ENCODE measurements at regions not wholly inside any gene's neighbourhood (a gene's known extent, or its start where the extent isn't known, plus 50 kb on each side); places are given as distances from the start of the nearest gene placed in this dataset.

GRCh38 chr10:4685491-4685890 is 140.5 kb upstream of the AKR1E2 start:
- POLR2A ChIA-PET, result no interaction called here
- no peak for FAIRE-seq

More at GRCh38 chr10:4685491-4685890, 140.5 kb upstream of the AKR1E2 start:
- Histone ChIP-seq H3K36me3 (ENCODE audit: control insufficient read depth in 2 of 2, extremely low read depth in 1 of 2, insufficient read depth in 2 of 2, low read length in 2 of 2) (no peaks in the 10 kb centered on the region), H3K4me2 (ENCODE audit: insufficient read depth, low read length) (no peak overlapping the region), H3K79me2 (ENCODE audit: control insufficient read depth, insufficient read depth, low read length) (no peaks in the 10 kb centered on the region), H2AFZ (ENCODE audit: low read depth, low read length) (no peak overlapping the region), H3K9me1 (replicated peaks; ENCODE audit: control insufficient read depth, extremely low read depth, insufficient read depth, low read length) (no peaks in the 10 kb centered on the region), H3K27ac (ENCODE audit: insufficient read depth, low read depth, low read length) (no peak overlapping the region), H4K20me1 (replicated peaks; ENCODE audit: control insufficient read depth, extremely low read depth, insufficient read depth, low read length) (no peaks in the 10 kb centered on the region), H3K4me3 (replicated peaks in 1 of 3; ENCODE audit: insufficient read depth in 1 of 3, low read depth in 1 of 3, low read length in 3 of 3) (no peak overlapping the region), H3K27me3 (ENCODE audit: control insufficient read depth in 2 of 2, insufficient read depth in 2 of 2, low read length in 2 of 2) (no peaks in the 10 kb centered on the region), H3K4me1 (ENCODE audit: control insufficient read depth, extremely low read depth, insufficient read depth, low read length) (no peaks in the 10 kb centered on the region), H3K9me3 (replicated peaks; ENCODE audit: control insufficient read depth, insufficient read depth, low read length) (no peaks in the 10 kb centered on the region), H3K9ac (replicated peaks; ENCODE audit: extremely low read depth, insufficient read depth, low read length) (no peak overlapping the region)
- no peak for TF ChIP-seq POLR2A (IDR thresholded peaks at IDR 0.05; ENCODE audit: low read depth, low read length)
- TF ChIP-seq POLR2AphosphoS5 (IDR thresholded peaks at IDR 0.05; ENCODE audit: insufficient read depth, low read depth, low read length), result no peak
- no peak for TF ChIP-seq JUN (IDR thresholded peaks at IDR 0.05; ENCODE audit: borderline replicate concordance, insufficient read depth, insufficient read length, low read depth)
- TF ChIP-seq EZH2 (IDR thresholded peaks at IDR 0.05; ENCODE audit: borderline replicate concordance, low read depth, low read length, severe bottlenecking), result no peak
- no peak for TF ChIP-seq MYC (IDR thresholded peaks at IDR 0.05; ENCODE audit: low read depth, low read length)
- no peak for TF ChIP-seq GATA2 (IDR thresholded peaks at IDR 0.05; ENCODE audit: insufficient read depth, insufficient read length, low read depth, low read length)
- no peak for TF ChIP-seq MAX (IDR thresholded peaks at IDR 0.05; ENCODE audit: insufficient read depth, insufficient read length)
- no peak for TF ChIP-seq CTCF (IDR thresholded peaks at IDR 0.05; ENCODE audit: extremely low read depth in 1 of 2, insufficient read depth in 1 of 2, low read depth in 1 of 2, low read length in 2 of 2)
- TF ChIP-seq FOS (IDR thresholded peaks at IDR 0.05; ENCODE audit: borderline replicate concordance, insufficient read depth, low read length), result no peak
- intact Hi-C loops (cut with micrococcal nuclease), result no loop called here
- CTCF ChIA-PET, result no interaction called here
- no peak for DNase-seq (ENCODE audit: low read depth, low spot score)
- dilution Hi-C loops (cut with MboI; ENCODE audit: extremely low pct_ligation_motif_present, low sequenced_read_pairs), result no loop called here
- no TSS peak for BruUV-seq (replicated peaks)
